Heart right ventricle (tissue), 16 donors: ENCODE measurements at regions not wholly inside any gene's neighbourhood (a gene's known extent, or its start where the extent isn't known, plus 50 kb on each side); places are given as distances from the start of the nearest gene placed in this dataset.

ENCODE experiments used
- ATAC-seq, 8 donors: fragments of 200-7000 bp; cut with Tn5 transposase; one replicate each; pipeline ENCODE4 v1.9.1; 2020; ENCODE audit warnings: mild to moderate bottlenecking in 8 of 8, moderate library complexity in 8 of 8, moderate number of reproducible peaks in 1 of 8
- DNase-seq, 2 donors: peaks; one replicate each; pipeline ENCODE4 v3.0.0-alpha.2; 2020
- H3K27ac ChIP-seq, 10 donors: fragments of 200-600 bp; sonication (generic) in 2 of 10; one replicate each; pipeline versions ENCODE4 v1.5.0 to v1.8.0; 2020 to 2022; ENCODE audit warnings: mild to moderate bottlenecking in 3 of 10
- H3K27me3 ChIP-seq, 7 donors: fragments of 200-600 bp; one replicate each; pipeline ENCODE4 v1.8.0; 2021 to 2022; ENCODE audit warnings: mild to moderate bottlenecking in 2 of 7
- H3K36me3 ChIP-seq, 9 donors: fragments of 200-600 bp; sonication (generic) in 1 of 9; one replicate each; pipeline versions ENCODE4 v1.5.0 to v1.8.0; 2020 to 2022; ENCODE audit warnings: mild to moderate bottlenecking in 2 of 9
- H3K4me1 ChIP-seq, 9 donors: fragments of 200-600 bp; sonication (generic) in 1 of 9; one replicate each; pipeline versions ENCODE4 v1.5.0 to v1.8.0; 2020 to 2022; ENCODE audit warnings: mild to moderate bottlenecking in 4 of 9
- H3K4me3 ChIP-seq, 10 donors: fragments of 200-600 bp; sonication (generic) in 2 of 10; one replicate each; pipeline versions ENCODE4 v1.5.0 to v1.8.0; 2020 to 2022; ENCODE audit warnings: mild to moderate bottlenecking in 7 of 10, moderate library complexity in 2 of 10
- H3K9me3 ChIP-seq, 11 donors: fragments of 200-600 bp in 10 of 11; sonication (generic) in 2 of 11; one replicate each; pipeline versions ENCODE4 v1.5.0 to v1.8.0; 2013 to 2022; ENCODE audit warnings: mild to moderate bottlenecking in 2 of 11, control low read depth in 1 of 11, moderate library complexity in 1 of 11
- WGBS, 2 donors: extraction: QIAGEN DNeasy Blood & Tissue Kit; methylation state at CpG; one replicate each; pipeline ENCODE4 v1.1.7; 2013; ENCODE audit warnings: inconsistent platforms in 1 of 2; 5-methylcytosine and 5-hydroxymethylcytosine counted together
- intact Hi-C, 10 donors: fragments of 100-400 bp; cut with DNase I; formaldehyde crosslinking; loops; one replicate each; pipeline versions ENCODE4 v1.11.1 to v1.14.2; 2022
- TF ChIP-seq, protein P1 (sequence below), 9 donors: fragments of 200-600 bp; sonication (generic) in 2 of 9; IDR thresholded peaks; one replicate each; pipeline versions ENCODE4 v1.5.0 to v1.8.0; 2021 to 2022; ENCODE audit warnings: antibody characterized with exemption in 9 of 9, mild to moderate bottlenecking in 5 of 9, moderate library complexity in 1 of 9
- donor health status: Arrhythmogenic right ventricular cardiomyopathy.
- donor health status: ischemic (EF 13 %, LVEDD 7.1; RV severe dilation, severe dysfunction).
- donor health status: healthy with polysubstance abuse.
- donor health status: DM: no; HTN: yes; CAD: no.
- donor health status: DM: no; HTN: no; CAD: no.
- donor health status: ischemic (EF 25% LVEDD 6.9; RV normal size, moderate dysfunction).
- donor health status: ischemic (EF 25% LVEDD 5.7; RV mildly dilated, moderate dysfunction).
- donor health status: healthy.
- donor health status: DM: yes; HTN: yes; CAD: no.
- donor health status: Ischemic cardiomyopathy.
- donor health status: ischemic (EF 35%, LVEDD 5.7; RV mildly dilated, moderate dysfunction).
- donor health status: nonischemic (EF 11% LVEDD 7.7; RV severe dilation, severe dysfunction).
- donor health status: DM: yes; HTN: yes; CAD: no.
- donor health status: PGD.
- donor health status: ischemic (EF 29% LVEDD 5.4; RV normal size, mild dysfunction).
- donor health status: nonischemic (EF 23%, LVEDD 6.1; RV moderate dilation, normal function).

DNA sequence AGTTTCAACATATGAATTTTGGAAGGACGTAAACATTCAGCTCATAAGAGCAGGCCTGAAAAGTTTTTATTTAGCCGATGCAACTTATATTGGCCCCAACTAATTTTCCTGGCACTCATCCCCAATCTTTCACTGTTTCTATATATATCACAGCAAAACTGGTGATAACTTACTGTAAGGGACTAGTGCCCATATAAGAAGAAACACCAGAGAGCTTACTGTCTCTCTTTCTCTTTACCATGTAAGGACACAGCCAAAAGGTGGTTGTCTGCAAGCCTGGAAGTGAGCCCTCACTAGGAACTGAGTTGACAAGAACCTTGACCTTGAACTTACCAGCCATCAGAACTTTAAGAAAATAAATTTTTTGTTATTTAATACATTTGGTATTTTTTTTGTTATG, 807.4 kb upstream of the CITED2 start:
- TF ChIP-seq, protein P1, sequence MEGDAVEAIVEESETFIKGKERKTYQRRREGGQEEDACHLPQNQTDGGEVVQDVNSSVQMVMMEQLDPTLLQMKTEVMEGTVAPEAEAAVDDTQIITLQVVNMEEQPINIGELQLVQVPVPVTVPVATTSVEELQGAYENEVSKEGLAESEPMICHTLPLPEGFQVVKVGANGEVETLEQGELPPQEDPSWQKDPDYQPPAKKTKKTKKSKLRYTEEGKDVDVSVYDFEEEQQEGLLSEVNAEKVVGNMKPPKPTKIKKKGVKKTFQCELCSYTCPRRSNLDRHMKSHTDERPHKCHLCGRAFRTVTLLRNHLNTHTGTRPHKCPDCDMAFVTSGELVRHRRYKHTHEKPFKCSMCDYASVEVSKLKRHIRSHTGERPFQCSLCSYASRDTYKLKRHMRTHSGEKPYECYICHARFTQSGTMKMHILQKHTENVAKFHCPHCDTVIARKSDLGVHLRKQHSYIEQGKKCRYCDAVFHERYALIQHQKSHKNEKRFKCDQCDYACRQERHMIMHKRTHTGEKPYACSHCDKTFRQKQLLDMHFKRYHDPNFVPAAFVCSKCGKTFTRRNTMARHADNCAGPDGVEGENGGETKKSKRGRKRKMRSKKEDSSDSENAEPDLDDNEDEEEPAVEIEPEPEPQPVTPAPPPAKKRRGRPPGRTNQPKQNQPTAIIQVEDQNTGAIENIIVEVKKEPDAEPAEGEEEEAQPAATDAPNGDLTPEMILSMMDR (IDR thresholded peaks at IDR 0.05): no peak
- 85% methylated on average over 2 of the region's 2 CpGs for WGBS, 2 donors
- intact Hi-C loops: no loop called here

DNA sequence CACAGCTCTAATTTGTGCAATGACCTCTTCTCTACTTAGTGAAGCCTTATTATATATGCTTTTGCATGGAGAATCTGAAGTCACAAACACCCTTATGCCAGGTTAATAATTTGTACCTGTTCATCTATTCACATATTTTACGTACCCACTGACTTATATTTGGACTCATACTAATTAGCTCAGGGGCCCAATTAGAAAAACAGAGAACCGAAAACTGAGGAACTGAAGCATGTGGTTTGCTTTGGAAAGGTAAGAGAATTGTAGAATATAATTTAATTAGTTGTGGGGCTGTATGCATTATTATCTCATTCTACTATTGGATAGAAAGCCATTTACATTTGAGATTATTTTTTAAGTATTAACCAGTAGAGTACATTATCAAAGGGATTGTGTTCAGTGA, 805.9 kb upstream of the CITED2 start:
- H3K4me1 ChIP-seq: no peaks in the 10 kb centered on the region
- no peak for ATAC-seq
- intact Hi-C loops: no loop called here
- TF ChIP-seq, protein P1 (IDR thresholded peaks at IDR 0.05): no peak
- no peak for DNase-seq
- no peaks in the 10 kb centered on the region for H3K36me3 ChIP-seq
- no peak overlapping the region for H3K27ac ChIP-seq
- H3K4me3 ChIP-seq: no peak overlapping the region
- no peaks in the 10 kb centered on the region for H3K9me3 ChIP-seq
- H3K27me3 ChIP-seq: no peaks in the 10 kb centered on the region
- WGBS, 2 donors: 96 to 98% methylated on average over 2 of the region's 2 CpGs

More for the DNA sequence above, 807.4 kb upstream of the CITED2 start:
- Histone ChIP-seq H3K4me3 (no peak overlapping the region), H3K27ac (no peak overlapping the region), H3K4me1 (no peaks in the 10 kb centered on the region), H3K36me3 (no peaks in the 10 kb centered on the region), H3K9me3 (no peaks in the 10 kb centered on the region), H3K27me3 (no peaks in the 10 kb centered on the region)
- ATAC-seq (no peak), DNase-seq (no peak)

DNA sequence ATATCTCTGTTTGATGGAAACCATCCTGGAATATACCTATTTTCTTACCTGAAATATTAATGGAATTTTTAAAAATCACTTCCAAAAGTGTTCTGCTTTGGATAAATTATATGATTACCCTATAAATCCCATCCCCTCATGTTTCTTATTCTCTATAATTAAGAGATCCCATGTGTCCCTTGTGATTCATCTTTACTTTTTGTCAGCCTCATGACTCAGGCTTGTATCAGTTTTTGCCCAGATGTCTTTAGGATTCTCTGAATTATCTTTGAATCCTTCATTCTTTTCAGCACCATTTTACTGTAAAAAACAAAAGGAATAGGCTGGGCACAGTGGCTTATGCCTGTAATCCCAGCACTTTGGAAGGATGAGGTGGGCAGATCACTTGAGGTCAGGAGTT, 804.5 kb upstream of the CITED2 start:
- no peaks in the 10 kb centered on the region for H3K9me3 ChIP-seq
- no peaks in the 10 kb centered on the region for H3K36me3 ChIP-seq
- no peaks in the 10 kb centered on the region for H3K27me3 ChIP-seq
- DNase-seq (no peak), ATAC-seq (no peak)
- no peaks in the 10 kb centered on the region for H3K4me1 ChIP-seq
- H3K27ac ChIP-seq: no peak overlapping the region
- H3K4me3 ChIP-seq: no peak overlapping the region
- TF ChIP-seq, protein P1 (IDR thresholded peaks at IDR 0.05): no peak
- intact Hi-C loops: no loop called here

DNA sequence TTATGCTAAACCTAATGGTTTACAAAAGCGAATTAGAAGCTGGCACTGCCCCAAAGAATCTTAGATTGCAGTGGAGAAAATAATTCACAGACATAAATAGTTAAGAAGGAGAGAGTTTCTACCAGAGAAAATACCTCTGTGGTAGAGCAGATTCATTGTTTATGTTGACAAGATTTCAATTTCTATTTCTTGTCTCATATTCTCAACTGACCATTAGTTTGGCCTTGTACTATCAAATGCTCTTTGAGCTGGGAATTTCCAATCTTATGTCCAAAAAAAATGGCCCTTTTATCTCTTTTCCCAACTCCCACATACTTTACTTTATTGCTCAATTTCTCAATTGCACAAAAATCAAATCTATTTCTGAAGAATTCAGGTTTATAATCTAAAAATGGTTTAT, 804.1 kb upstream of the CITED2 start:
- no peak overlapping the region for H3K4me3 ChIP-seq
- no peaks in the 10 kb centered on the region for H3K9me3 ChIP-seq
- H3K4me1 ChIP-seq: no peaks in the 10 kb centered on the region
- intact Hi-C loops: no loop called here
- H3K27ac ChIP-seq: no peak overlapping the region
- no peaks in the 10 kb centered on the region for H3K36me3 ChIP-seq
- TF ChIP-seq, protein P1 (IDR thresholded peaks at IDR 0.05): no peak
- no peak for DNase-seq
- ATAC-seq: no peak
- 74 to 84% methylated on average over 1 of the region's 1 CpG for WGBS, 2 donors
- no peaks in the 10 kb centered on the region for H3K27me3 ChIP-seq

DNA sequence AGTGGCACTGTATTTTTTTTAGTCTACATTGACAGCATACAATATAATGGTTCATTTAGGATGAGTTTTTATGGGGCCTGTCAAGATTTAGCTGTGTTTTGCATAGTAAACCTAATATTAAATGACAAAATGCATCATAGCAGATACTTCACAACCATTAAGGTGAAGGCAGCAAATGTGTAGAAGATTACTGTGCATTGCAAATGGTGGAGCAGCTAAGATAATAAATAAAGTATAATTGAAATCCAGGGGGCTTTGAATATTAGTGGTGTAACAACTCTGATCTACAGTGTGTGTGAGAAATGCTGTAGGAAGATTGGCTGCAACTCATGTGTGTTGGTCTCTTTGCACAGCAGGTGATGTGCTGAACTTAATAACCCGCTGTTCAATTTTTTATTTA, 801.9 kb upstream of the CITED2 start:
- H3K4me3 ChIP-seq: no peak overlapping the region
- H3K27me3 ChIP-seq: no peaks in the 10 kb centered on the region
- no peaks in the 10 kb centered on the region for H3K36me3 ChIP-seq
- TF ChIP-seq, protein P1 (IDR thresholded peaks at IDR 0.05): no peak
- intact Hi-C loops: no loop called here
- H3K27ac ChIP-seq: no peak overlapping the region
- DNase-seq (no peak), ATAC-seq (no peak)
- no peaks in the 10 kb centered on the region for H3K4me1 ChIP-seq
- WGBS, 2 donors: 94 to 100% methylated on average over 1 of the region's 1 CpG
- peaks cover 0 to 6% (median 0%) of the 10 kb centered on the region in 11 donors for H3K9me3 ChIP-seq
